PFSK-1 (cell line): ENCODE measurements at regions not wholly inside any gene's neighbourhood (a gene's known extent, or its start where the extent isn't known, plus 50 kb on each side); places are given as distances from the start of the nearest gene placed in this dataset.

ENCODE experiments used
- FOXP2 ChIP-seq: optimal IDR thresholded peaks from 2 replicates; pipeline ENCODE3; 2011; ENCODE audit warnings: borderline replicate concordance, control low read depth, inconsistent platforms; ENCODE audit not compliant: insufficient read depth; ENCODE audit errors: extremely low read length, extremely low read depth
- POLR2AphosphoS5 ChIP-seq: IDR thresholded peaks from 2 replicates; pipeline ENCODE4 v1.6.1; 2012; ENCODE audit warnings: low read depth, mild to moderate bottlenecking, control low read depth, low read length, moderate library complexity
- REST ChIP-seq, 2 experiments: IDR thresholded peaks; 2 replicates each; pipeline versions ENCODE4 v1.6.1 to v1.8.0; 2011 to 2012; ENCODE audit warnings: low read depth in 2 of 2, low read length in 2 of 2, control low read depth in 1 of 2, inconsistent platforms in 1 of 2, mild to moderate bottlenecking in 1 of 2, moderate library complexity in 1 of 2; ENCODE audit not compliant: insufficient read depth in 1 of 2
- SIN3A ChIP-seq: IDR thresholded peaks from 2 replicates; pipeline ENCODE4 v1.6.1; 2012; ENCODE audit warnings: mild to moderate bottlenecking, low read length, moderate library complexity, borderline replicate concordance; ENCODE audit not compliant: insufficient read depth
- TAF1 ChIP-seq: IDR thresholded peaks from 2 replicates; pipeline ENCODE4 v1.6.1; 2012; ENCODE audit warnings: low read length, control low read depth, borderline replicate concordance; ENCODE audit not compliant: insufficient read depth

GRCh38 chr10:130895161-130895560, 416.4 kb downstream of the TCERG1L start:
- no peak for TF ChIP-seq FOXP2
- TF ChIP-seq REST (IDR thresholded peaks at IDR 0.05; ENCODE audit: insufficient read depth in 1 of 2, low read depth in 2 of 2, low read length in 2 of 2): no peak
- no peak for TF ChIP-seq TAF1
- TF ChIP-seq SIN3A: no peak

GRCh38 chr10:130897815-130898214, 413.7 kb downstream of the TCERG1L start:
- TF ChIP-seq REST (IDR thresholded peaks at IDR 0.05; ENCODE audit: insufficient read depth in 1 of 2, low read depth in 2 of 2, low read length in 2 of 2): no peak
- no peak for TF ChIP-seq TAF1
- no peak for TF ChIP-seq FOXP2
- no peak for TF ChIP-seq POLR2AphosphoS5
- TF ChIP-seq SIN3A: no peak

- TF ChIP-seq SIN3A: no peak
- TF ChIP-seq TAF1: no peak
- no peak for TF ChIP-seq POLR2AphosphoS5
Observed at GRCh38 chr10:130898381-130898780, 413.1 kb downstream of the TCERG1L start.

- TF ChIP-seq FOXP2: no peak
- no peak for TF ChIP-seq POLR2AphosphoS5
- no peak for TF ChIP-seq SIN3A
- TF ChIP-seq REST (IDR thresholded peaks at IDR 0.05; ENCODE audit: insufficient read depth in 1 of 2, low read depth in 2 of 2, low read length in 2 of 2): no peak
- TF ChIP-seq TAF1: no peak
Observed at GRCh38 chr10:130899856-130900255, 411.7 kb downstream of the TCERG1L start.

GRCh38 chr10:130900441-130901160, 410.9 kb downstream of the TCERG1L start:
- no peak for TF ChIP-seq SIN3A
- no peak for TF ChIP-seq TAF1
- TF ChIP-seq POLR2AphosphoS5: no peak
- TF ChIP-seq FOXP2: no peak
- no peak for TF ChIP-seq REST (IDR thresholded peaks at IDR 0.05; ENCODE audit: insufficient read depth in 1 of 2, low read depth in 2 of 2, low read length in 2 of 2)
